ENCODE measurements at regions not wholly inside any gene's neighbourhood (a gene's known extent, or its start where the extent isn't known, plus 50 kb on each side); places are given as distances from the start of the nearest gene placed in this dataset.

DNA sequence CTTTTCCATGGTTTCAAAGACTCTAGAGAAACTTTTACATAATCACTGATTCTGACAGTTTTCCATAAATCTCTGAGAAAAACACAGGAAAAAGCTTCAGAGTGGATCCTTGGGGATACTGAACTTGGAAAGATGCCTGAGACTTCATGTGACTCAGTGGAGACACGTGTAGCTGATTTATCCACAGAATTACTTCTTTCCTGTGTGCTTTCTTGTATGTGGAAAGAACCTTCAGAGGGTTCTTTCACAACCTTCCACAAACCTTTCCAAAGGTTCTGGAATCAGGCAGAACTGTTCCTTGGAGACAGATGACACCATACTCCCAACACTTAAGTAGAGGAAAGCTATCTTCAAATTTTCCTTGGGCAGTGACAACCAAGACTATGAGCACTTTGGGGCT lies 207.2 kb downstream of the RND3 start:
- TF ChIP-seq, protein P1, sequence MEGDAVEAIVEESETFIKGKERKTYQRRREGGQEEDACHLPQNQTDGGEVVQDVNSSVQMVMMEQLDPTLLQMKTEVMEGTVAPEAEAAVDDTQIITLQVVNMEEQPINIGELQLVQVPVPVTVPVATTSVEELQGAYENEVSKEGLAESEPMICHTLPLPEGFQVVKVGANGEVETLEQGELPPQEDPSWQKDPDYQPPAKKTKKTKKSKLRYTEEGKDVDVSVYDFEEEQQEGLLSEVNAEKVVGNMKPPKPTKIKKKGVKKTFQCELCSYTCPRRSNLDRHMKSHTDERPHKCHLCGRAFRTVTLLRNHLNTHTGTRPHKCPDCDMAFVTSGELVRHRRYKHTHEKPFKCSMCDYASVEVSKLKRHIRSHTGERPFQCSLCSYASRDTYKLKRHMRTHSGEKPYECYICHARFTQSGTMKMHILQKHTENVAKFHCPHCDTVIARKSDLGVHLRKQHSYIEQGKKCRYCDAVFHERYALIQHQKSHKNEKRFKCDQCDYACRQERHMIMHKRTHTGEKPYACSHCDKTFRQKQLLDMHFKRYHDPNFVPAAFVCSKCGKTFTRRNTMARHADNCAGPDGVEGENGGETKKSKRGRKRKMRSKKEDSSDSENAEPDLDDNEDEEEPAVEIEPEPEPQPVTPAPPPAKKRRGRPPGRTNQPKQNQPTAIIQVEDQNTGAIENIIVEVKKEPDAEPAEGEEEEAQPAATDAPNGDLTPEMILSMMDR (conservative IDR thresholded peaks at IDR 0.05; ENCODE audit: low read length) = no peak
- TF ChIP-seq EZH2phosphoT487 (IDR thresholded peaks at IDR 0.05; ENCODE audit: borderline replicate concordance) = no peak

Data from Loucy (cell line).